HG03571 (cell line): ENCODE measurements at regions not wholly inside any gene's neighbourhood (a gene's known extent, or its start where the extent isn't known, plus 50 kb on each side); places are given as distances from the start of the nearest gene placed in this dataset.
"Not testable (repeated sequence)": the region's sequence is repeated elsewhere in the genome, so short reads cannot be mapped to it uniquely, and the experiment has no call there.

Experiments
- ATAC-seq: cut with Tn5 transposase; IDR thresholded peaks from one replicate; pipeline ENCODE4 v1.9.1; 2021; ENCODE audit not compliant: unreplicated experiment

DNA sequence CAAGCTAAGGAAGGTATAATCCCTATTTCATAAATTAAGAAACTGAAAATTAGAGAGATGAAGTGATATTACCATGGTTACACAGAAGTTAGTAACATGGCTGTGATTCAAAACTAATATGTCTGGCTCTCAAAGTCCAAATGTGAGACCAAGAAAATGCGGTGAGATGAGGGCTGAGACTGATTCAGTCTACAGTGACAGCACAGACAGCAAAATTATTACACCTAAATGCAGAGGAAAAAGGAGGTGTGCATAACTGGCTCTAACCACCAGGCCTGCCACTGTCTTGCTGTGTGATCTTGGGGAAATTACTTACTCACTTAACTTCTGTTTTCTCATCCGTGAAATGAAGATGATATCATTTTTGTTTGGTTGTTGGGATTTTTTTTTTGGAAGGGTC lies 270.0 kb upstream of the SOX9 start:
- ATAC-seq: no peak

DNA sequence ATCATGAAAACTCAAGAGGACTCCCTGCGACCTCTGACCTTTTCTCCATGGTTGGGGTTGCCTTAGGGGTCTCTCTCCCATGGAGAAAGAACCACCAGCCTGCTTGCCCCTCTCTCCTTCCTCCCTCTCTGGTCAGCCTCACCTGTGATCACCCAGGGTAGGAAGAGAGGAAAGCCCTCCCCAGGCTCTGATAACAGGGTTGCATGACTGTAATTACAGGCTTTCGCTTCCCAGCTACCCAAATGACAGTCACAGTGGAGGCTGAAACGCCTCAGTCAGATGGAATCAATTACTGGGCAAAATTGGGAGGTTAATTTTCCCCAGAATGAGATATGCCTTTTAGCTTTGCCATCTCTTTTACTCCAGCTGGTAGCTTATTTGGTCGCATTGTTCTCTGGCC lies 265.8 kb upstream of the SOX9 start:
- ATAC-seq: no peak

DNA sequence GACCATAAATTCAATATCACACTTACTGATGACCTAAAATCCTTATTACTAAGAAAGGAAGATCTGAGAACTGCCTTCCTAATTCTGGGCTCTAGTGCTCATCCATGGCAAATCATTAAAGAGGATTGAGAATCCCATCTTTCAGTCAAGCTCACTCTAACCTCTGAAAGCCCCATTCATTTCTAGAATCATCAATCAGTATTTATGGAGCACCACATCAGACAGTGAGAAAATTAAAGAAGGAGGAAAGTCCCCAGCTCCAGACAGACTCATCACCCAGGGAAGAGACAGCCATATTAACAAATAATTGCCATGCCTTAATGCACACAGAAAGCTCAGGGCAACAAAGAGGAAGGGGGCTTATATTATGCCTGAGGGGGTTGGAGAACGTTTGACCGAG lies 256.1 kb upstream of the SOX9 start:
- no peak for ATAC-seq

DNA sequence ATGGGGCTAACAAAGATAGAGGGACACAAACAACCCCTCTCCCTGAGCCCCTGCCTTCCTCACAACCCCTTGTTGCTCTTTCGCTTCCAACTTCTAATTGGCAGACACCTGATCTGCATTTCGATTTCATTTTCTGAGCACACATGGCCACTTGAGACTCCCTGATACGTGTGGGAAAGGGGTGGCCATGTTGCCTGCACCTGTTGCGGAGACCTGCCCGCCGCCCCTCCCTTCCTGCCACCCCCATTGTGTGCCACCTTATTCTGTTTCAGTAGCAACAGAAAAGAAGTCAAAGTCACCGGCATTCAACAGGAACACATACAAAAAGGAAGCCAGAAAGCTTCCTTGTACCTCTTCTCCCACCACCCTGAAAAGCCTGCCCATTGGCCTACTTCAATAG lies 254.7 kb upstream of the SOX9 start:
- ATAC-seq: no peak

DNA sequence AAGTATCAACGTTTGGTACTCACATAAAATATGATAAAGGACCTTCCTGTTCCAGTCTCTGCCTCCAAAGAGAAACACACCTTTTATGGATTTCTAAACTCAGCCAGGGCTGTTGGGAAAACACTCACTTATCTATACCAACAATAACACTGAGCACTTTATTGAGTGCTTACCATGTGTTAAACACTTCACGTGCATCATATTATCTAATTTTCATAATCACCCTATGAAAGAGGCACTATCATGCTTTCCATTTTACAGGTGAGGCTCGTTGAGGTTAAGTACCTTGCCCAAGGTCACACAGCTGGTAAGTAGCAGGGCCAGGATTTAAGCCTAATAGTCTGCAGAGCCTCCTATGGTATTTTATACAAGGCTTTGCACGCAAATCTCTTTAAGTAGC lies 251.5 kb upstream of the SOX9 start:
- ATAC-seq: no peak

DNA sequence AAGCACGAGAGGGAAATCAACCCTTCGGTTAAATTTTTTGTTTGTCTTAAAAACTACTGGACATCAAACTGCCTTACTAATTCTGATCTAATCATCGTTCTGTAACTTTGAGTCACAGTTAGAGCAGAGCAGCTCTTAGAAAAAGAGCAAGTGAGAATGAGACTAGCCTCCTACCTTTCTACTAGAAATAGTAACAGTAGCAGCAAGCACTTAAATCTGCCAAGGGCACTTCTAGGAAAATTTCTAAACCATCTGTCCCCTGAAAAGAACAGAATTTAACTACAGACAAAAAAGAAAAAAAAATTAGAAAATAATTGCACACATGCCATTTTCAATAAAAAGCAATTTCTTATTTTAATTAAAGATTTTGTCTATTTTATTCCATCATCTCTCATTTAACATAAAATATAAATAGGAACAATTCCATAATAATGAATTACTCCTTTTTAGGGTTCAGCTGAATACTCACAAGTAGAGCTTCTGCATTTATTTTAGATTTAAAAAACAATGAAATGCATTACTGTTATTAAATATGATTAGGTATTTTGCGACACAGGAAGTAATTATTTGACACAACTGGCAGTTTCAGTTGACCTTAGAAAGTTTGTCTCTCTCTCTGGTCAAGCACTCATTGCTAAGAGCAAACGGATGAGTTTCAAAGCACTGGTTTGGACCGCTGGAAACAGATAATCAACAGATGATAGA lies 250.8 kb upstream of the SOX9 start:
- no peak for ATAC-seq

DNA sequence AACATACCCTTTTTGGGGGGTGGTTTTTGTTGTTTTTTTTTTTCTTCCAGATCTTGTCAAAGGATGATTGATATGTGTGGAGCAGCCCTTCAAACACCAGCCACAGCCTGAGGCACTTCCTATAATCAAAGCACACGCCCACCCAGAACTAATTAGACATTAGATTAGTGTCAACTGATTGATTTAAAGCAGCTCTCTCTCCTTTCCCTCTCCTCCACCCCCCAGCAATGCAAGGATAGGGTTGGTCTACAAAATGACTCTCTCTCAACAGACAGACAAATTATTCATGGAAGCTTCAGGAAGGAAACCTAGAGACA lies 250.3 kb upstream of the SOX9 start:
- ATAC-seq: no peak

DNA sequence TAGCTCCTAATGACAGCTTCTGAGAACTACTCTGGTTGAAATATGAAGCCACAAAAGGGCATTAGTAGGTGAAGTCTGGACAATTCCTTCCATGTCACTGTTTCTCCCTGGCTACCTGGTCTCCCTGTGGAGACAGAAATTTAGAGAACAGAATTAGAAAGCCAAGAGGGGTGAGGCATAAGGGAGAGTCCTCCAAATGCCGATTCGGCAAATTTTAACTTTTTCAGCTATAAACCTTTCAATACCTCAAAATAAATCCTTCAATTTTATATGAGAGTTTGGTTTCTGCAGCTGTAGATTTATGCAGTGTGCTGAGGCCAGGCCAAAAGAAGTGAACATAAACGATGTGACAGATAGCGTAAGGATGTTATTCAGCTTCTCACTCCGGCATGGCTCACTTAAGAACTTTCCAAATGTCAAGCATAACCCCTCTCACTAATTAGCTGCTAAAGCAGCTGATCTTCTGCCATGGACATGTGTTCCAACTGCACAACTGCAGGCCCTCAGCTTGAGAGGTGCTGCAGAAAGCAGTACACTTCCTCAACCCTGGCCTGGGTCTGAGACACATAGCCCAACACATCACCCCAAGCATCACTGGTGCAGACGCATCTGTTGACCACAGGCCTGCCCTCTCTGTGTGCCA lies 247.9 kb upstream of the SOX9 start:
- ATAC-seq: no peak

DNA sequence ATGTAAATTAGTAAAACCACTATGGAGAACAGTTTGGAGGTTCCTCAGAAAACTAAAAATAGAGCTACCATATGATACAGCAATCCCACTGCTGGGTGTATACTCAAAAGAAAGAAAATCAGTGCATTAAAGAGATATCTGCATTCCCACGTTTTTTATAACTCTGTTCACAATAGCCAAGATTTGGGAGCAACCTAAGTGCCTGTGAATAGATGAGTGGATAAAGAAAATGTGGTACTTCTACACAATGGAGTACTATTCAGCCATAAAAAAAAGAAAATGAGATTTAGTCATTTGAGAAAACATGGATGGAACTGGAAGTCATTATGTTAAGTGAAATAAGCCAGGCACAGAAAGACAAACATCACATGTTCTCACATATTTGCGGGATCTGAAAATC lies 246.0 kb upstream of the SOX9 start:
- ATAC-seq: not testable (repeated sequence)

DNA sequence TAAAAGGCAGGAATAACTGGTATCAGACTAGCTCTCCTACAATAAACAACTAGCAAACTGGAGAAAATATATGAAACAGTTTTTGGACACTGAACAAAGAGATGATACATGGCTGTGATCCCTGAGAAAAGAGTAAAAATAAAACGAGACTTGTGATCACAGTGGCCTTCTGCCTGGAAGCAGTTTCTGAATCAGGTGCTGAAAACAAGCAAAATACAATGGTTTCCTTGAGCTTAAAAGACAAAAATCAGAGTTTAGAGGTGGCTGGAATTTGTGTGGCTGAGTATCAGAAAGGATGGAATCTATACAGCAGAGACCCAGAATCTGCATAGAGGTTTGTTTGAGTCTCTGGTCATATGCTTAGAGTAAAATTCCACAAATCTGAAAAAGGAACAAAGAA lies 242.5 kb upstream of the SOX9 start:
- no peak for ATAC-seq

DNA sequence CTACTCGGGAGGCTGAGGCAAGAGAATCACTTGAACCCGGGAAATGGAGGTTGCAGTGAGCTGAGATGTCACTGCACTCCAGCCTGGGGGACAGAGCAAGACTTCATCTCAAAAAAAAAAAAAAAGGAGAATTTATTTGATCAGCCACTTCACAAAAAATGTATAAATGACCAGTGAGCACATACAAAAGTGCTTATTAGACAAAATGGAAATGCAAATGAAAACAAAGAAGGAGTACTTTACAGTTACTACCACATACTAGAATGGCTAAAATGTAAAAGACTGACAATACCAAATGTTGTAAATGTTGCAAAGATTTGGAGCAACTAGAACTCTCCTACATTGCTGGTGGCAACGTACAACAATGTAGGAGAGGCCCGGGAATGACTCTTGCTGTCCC lies 241.8 kb upstream of the SOX9 start:
- ATAC-seq: no peak

DNA sequence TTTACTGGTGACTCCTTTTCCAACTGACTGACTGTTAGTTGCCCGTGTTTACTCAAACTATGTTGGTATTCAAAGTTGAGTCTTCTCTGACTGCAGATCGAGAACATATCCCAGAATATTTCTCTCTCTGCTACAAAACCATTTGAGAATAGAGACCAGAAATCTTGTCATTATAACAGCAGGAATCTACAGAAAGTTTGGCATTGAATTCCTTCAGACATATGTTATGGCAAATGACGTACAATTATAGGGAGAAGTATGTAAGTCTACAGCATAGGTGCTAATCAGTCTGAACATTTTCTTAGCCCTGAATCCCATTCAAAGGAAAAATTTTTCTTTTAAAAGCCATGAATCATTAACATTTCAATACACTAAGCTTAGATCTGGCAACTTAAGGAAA lies 239.8 kb upstream of the SOX9 start:
- ATAC-seq: no peak

DNA sequence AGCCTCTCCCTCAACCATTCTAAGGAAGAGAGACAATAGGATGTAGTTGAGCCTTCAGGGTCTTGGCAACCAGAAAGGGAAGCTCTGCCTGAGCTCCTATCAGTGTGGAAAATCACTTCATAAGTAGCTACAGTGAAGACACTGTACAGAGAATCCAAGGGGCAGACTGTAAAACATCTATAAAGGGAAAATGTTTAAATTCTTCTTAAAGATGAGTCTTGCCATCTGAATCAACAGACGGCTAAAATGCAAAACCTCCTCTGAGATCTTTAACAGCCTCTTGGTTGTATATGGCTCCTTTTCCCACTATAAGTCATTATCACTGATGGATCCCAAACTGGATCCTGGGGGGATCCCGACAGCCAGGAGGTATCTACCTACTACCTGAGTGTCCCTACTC lies 239.2 kb upstream of the SOX9 start:
- no peak for ATAC-seq

DNA sequence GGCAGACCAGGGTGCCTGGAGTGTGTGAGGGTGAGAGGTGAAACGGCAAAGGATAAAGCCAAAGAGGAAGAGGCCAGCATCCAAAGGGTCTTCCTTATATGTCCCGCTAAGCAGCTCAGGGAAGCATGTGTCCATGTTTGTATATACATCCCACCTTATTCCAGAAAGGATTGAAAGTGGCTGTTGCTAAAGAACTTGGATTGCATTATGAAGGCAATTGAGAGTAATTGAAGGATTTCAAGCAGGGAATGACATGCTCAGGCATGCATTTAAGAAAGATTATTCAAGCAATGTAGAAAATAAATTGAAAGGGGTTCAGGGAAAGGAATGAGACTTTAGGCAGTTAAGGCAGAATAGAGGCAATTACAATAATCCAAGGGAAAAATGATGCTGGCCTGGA lies 237.6 kb upstream of the SOX9 start:
- no peak for ATAC-seq

DNA sequence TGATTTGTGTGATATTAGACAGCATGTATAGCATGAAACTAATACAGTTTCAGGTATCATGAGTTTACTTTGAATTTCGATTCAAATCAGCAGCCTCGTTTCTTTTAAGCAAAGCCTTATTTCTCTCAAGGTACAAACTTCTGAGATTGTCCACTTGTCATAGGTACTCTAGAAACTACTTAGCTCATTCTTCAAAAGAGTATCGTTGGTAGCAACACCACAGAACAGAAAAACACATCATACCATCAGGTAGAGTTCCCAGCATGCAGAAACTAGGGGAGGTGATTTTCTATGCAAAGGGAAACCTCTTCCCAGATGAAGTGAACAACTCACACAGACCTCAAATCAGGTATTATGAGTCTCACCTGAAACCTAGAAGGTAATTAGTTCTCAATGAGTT lies 237.0 kb upstream of the SOX9 start:
- no peak for ATAC-seq

DNA sequence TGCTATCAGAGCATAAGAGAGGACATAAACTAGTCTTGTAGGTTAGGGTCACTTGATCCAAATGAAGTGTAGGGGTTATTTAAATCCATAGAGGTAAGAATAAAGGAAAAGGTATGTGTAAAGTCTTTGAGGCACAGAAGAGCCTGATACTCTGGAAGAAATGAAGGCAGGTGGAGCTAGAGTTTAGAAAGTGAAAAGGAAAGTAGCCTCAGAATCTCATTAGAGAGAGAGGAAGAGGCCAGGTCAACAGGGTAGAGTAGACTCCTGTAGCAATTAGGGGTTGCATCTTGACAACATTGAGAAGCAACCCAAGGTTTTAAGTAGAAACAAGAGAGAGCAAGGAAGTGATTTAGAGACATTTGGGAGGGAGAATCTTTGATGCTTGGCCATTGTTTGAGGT lies 235.2 kb upstream of the SOX9 start:
- no peak for ATAC-seq

DNA sequence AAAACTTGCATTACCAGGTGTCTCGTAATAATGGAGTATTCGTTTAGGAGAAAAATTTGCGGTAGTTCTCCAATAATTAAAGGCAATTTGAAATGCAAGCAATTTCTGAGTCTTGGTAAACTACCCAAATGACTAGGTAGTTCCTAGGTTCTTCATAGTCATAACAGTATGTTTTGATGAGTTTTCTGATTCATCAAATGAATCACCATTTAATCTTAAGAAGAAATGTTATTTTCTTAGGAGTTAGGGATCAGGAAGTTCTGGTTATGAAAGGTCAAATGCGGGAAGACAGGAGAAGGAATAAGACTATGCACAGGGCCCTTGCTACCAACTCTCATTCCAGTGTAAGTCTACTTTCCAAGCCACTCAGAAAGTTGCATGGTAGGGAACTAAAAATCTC lies 221.5 kb upstream of the SOX9 start:
- ATAC-seq: no peak

DNA sequence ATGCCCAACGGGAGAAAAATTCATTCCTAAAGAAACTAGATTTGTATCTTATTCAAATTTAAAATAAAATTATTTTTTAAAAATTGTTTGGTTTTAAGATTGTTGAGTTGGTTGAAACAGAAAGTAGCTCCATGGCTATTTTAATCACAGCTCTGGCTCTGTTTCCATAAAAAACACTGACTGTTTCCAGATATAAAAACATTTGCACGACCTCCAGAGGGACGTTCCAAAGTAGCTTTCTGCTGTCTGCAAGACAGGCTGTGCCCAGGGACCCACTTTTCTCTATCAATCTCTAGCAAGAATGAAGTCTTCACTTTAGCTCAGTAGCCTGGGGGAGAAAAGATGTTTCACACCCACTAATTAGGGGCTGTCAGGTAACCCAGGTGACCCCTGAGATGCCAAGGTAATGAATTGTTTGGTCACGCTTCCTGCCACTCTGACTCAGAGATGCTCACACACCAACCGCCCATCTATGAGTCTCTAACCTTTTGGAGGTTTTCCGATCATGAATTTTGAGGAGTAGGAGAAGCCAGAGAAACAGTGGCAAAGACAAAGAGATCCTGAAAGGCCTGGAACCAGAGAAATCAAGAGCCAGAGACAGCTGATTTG lies 220.1 kb upstream of the SOX9 start:
- no peak for ATAC-seq

DNA sequence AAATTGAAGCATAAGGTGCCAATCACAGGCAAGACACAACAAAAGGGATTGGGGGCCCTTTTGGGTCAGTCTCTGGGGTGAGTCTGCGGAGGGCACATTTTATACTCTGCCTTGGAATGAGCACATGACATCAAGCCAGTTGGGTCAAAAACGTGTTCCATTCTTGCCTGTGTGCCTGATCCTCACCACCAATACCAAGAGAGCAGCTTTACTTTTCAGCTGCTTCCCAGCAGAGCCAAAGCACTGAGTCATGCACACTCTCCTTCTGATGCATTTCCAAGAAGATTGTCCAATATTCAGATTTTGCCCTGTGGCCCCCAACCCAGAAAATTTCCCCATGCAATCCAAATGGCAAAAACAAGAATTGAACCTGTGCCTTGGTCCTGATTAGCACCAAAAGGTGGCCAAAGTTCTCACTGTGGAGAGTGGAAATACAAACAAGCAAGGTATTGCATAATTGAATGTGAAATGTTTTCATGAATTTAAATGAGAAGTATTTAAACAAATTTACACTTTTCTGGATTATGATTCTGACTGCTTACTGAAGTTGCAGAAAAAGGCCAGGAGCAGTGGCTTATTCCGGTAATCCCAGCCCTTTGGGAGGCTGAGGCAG lies 217.8 kb upstream of the SOX9 start:
- ATAC-seq: no peak

DNA sequence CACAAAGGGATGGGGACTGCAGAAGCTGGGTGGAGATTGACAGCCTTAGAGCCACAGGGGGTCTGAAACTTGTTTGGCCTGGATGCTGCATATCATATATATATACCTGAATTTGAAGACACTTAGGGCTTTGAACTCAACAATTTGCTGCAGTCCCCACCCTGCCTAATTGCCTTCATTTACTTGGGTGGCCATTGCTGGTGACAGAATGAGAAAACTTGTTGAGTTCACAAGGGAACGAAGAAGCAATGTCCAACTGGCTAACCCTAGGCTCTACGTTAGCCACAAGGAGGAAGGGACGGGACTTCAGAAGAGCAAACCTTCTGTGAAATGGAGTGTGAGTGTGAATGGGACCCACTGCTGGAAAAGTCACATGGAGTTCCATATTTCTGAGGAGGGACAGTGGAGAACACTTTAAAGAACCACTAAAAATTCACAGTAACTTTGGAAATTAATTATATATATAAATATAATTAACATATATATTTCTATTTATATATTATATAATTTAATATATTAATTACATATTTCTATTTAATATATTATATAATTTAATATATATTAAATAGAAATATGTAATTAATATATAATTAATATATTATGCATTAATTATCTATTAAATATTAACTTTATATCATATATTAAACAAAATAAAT lies 215.3 kb upstream of the SOX9 start:
- ATAC-seq: no peak

DNA sequence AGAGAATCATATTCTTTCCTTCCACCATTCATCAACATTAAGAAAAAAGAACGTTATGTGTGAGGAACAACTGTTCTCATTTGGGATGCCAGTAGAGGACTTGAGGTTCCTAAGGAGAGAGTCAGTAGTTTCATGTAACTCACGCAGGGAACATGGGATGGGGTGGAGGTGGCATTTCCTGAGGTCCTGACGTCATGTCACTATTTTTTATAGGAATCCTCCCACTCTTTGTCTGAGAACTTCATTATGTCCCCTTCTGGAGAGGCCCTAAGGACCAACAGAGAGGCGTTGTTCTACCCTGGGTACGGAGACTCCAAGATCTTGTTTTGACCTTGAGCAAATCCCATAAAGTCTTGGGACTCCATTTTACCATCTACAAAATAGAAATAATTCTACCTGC lies 211.7 kb upstream of the SOX9 start:
- no peak for ATAC-seq

DNA sequence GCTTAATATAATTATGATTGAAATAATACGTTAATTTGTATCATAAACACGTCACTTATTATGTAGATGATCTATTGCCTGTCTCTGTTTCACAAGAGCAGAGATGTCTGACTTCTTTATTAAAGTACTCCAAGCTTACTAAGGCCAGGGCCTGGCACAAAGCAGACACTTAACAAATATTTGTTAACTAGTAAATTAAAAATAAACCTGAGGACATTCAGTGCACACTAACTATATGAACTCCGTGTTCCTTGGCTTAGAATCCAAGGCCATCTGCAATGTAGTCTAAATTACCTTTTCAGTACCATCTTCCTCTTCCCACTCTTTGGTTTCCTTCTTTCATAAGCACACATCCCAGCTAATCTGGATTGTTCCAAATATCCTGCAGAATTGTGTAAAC lies 210.8 kb upstream of the SOX9 start:
- no peak for ATAC-seq
